ENCODE measurements at regions not wholly inside any gene's neighbourhood (a gene's known extent, or its start where the extent isn't known, plus 50 kb on each side); places are given as distances from the start of the nearest gene placed in this dataset.
A peak's percentile ranks its signal among the peaks of the same experiment; 100 is the strongest.
"Not testable (repeated sequence)": the region's sequence is repeated elsewhere in the genome, so short reads cannot be mapped to it uniquely, and the experiment has no call there.

GRCh38 chr4:3911252-3911856 is 145.2 kb downstream of the ADRA2C start:
- no peak overlapping the region for H3K4me3 ChIP-seq (ENCODE audit: low read depth, low read length)
- TF ChIP-seq, protein P1, sequence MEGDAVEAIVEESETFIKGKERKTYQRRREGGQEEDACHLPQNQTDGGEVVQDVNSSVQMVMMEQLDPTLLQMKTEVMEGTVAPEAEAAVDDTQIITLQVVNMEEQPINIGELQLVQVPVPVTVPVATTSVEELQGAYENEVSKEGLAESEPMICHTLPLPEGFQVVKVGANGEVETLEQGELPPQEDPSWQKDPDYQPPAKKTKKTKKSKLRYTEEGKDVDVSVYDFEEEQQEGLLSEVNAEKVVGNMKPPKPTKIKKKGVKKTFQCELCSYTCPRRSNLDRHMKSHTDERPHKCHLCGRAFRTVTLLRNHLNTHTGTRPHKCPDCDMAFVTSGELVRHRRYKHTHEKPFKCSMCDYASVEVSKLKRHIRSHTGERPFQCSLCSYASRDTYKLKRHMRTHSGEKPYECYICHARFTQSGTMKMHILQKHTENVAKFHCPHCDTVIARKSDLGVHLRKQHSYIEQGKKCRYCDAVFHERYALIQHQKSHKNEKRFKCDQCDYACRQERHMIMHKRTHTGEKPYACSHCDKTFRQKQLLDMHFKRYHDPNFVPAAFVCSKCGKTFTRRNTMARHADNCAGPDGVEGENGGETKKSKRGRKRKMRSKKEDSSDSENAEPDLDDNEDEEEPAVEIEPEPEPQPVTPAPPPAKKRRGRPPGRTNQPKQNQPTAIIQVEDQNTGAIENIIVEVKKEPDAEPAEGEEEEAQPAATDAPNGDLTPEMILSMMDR (IDR thresholded peaks at IDR 0.05; ENCODE audit: insufficient read depth, low read depth, low read length) = no peak
- no peaks in the 10 kb centered on the region for H3K27me3 ChIP-seq (ENCODE audit: control insufficient read depth, insufficient read depth, low read length)
- no peaks in the 10 kb centered on the region for H3K36me3 ChIP-seq (ENCODE audit: control insufficient read depth, insufficient read depth, low read length)
- DNase-seq (ENCODE audit: low read depth) = no peak
- ChIA-PET CTCF (no interaction called here), POLR2A (no interaction called here)

DNA sequence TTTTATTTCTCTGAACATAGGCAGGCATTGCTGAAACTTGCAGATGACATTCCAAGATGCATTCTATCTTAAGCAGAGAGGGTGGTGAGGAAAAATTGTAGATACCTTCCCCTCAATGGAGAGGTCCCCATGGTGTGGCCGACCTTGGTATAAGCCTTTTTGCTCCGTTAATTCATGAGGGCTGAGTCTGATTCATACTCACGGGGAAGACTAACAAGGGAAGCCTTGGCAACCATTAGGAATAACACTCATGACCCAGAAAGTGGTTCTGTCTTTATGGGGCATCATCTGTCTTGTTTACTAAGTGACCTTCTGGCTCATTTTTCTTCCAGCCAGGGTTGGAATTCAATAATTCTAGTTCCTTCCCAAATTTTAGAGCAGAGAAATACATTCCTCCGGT is 148.3 kb downstream of the ADRA2C start:
- DNase-seq (ENCODE audit: low read depth); H3K36me3 ChIP-seq (ENCODE audit: control insufficient read depth, insufficient read depth, low read length); H3K27me3 ChIP-seq (ENCODE audit: control insufficient read depth, insufficient read depth, low read length); H3K4me3 ChIP-seq (ENCODE audit: low read depth, low read length); POLR2A ChIA-PET; CTCF ChIA-PET: not testable (repeated sequence)

DNA sequence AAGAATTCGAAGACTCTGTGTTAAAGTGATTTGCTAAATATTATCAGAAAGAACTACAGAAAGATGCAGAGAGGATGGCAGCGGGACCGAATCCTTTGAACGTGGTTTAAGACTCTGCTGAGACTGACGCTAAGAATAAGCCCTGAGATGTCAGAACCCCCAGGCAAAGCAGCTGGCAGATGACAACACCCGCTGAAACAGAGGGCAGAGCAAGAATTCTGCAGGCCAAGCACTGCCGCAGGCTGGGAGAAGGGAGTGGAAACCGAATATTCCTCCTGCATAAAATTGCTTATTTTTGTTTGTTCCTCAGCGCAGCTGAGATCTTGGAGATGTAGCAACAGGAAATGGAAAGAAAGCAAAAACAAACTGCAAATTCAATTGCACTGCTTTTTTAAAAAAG is 153.3 kb downstream of the ADRA2C start:
- H3K27me3 ChIP-seq (ENCODE audit: control insufficient read depth, insufficient read depth, low read length); POLR2A ChIA-PET; H3K4me3 ChIP-seq (ENCODE audit: low read depth, low read length); H3K36me3 ChIP-seq (ENCODE audit: control insufficient read depth, insufficient read depth, low read length); CTCF ChIA-PET: not testable (repeated sequence)
- peak; percentile 14 for DNase-seq (ENCODE audit: low read depth)

DNA sequence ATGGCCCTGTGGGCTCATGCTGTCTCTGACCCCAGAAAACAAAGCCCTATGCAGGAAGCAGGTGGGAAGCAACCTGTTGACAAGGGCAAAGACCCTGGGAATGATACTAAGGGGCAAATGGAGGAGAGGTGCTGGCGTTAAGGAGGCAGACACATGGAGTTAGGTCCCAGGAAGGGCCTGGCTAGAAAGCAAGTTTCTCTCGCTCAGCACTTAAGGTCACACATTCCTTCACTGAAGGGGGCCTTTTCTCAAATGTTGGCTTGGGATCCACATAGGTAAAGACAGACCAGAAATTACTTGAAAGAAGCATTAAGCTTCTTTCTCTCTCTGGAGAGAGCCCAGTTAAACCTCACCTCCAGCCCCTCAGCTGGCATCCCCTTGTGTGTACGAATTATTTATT is 155.7 kb downstream of the ADRA2C start:
- H3K27me3 ChIP-seq (ENCODE audit: control insufficient read depth, insufficient read depth, low read length); H3K36me3 ChIP-seq (ENCODE audit: control insufficient read depth, insufficient read depth, low read length); POLR2A ChIA-PET; CTCF ChIA-PET; H3K4me3 ChIP-seq (ENCODE audit: low read depth, low read length); DNase-seq (ENCODE audit: low read depth): not testable (repeated sequence)

- CTCF ChIA-PET; H3K36me3 ChIP-seq (ENCODE audit: control insufficient read depth, insufficient read depth, low read length); H3K27me3 ChIP-seq (ENCODE audit: control insufficient read depth, insufficient read depth, low read length); POLR2A ChIA-PET; DNase-seq (ENCODE audit: low read depth); H3K4me3 ChIP-seq (ENCODE audit: low read depth, low read length): not testable (repeated sequence)
Measured at GRCh38 chr4:3925841-3926240, 159.7 kb downstream of the ADRA2C start.

DNA sequence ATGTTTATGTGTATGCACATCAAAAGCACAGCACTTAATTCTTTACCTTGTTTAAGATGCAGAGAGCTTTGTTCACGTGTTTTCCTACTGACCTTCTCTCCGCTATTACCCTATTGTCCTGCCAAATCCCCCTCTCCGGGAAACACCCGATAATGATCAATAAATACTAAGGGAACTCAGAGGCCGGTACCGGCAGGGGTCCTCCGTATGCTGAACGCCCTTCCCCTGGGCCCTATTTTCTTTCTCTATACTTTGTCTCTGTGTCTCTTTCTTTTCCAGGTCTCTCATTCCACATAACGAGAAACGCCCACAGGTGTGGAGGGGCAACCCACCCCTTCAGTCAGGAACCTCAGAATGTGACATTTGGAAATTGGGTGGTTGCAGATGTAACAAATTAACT is 160.1 kb downstream of the ADRA2C start:
- H3K4me3 ChIP-seq (ENCODE audit: low read depth, low read length); DNase-seq (ENCODE audit: low read depth); CTCF ChIA-PET; H3K36me3 ChIP-seq (ENCODE audit: control insufficient read depth, insufficient read depth, low read length); POLR2A ChIA-PET; H3K27me3 ChIP-seq (ENCODE audit: control insufficient read depth, insufficient read depth, low read length): not testable (repeated sequence)

- H3K27me3 ChIP-seq (ENCODE audit: control insufficient read depth, insufficient read depth, low read length); POLR2A ChIA-PET; CTCF ChIA-PET; H3K36me3 ChIP-seq (ENCODE audit: control insufficient read depth, insufficient read depth, low read length); H3K4me3 ChIP-seq (ENCODE audit: low read depth, low read length); DNase-seq (ENCODE audit: low read depth): not testable (repeated sequence)
Measured at GRCh38 chr4:3926969-3927755, 161.0 kb downstream of the ADRA2C start.

GRCh38 chr4:3929431-3929830 is 163.2 kb downstream of the ADRA2C start:
- H3K4me3 ChIP-seq (ENCODE audit: low read depth, low read length); H3K36me3 ChIP-seq (ENCODE audit: control insufficient read depth, insufficient read depth, low read length); H3K27me3 ChIP-seq (ENCODE audit: control insufficient read depth, insufficient read depth, low read length); POLR2A ChIA-PET; DNase-seq (ENCODE audit: low read depth); CTCF ChIA-PET: not testable (repeated sequence)

DNA sequence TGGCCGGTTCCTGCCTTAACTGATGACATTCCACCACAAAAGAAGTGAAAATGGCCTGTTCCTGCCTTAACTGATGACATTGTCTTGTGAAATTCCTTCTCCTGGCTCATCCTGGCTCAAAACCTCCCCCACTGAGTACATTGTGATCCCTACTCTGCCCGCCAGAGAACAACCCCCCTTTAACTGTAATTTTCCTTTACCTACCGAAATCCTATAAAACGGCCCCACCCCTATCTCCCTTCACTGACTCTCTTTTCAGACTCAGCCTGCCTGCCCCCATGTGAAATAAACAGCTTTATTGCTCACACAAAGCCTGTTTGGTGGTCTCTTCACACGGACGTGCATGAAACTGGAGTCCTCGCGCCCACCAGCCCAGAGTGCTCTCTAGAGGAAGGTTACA is 166.5 kb downstream of the ADRA2C start:
- H3K27me3 ChIP-seq (ENCODE audit: control insufficient read depth, insufficient read depth, low read length); H3K36me3 ChIP-seq (ENCODE audit: control insufficient read depth, insufficient read depth, low read length); POLR2A ChIA-PET; H3K4me3 ChIP-seq (ENCODE audit: low read depth, low read length); DNase-seq (ENCODE audit: low read depth): not testable (repeated sequence)
- CTCF ChIA-PET = interaction anchor here (1.2 kb wide), 1 partner anchor 9 kb away, joined by 5 read pairs; no protein-coding TSS in a partner anchor

- H3K27me3 ChIP-seq (ENCODE audit: control insufficient read depth, insufficient read depth, low read length); H3K4me3 ChIP-seq (ENCODE audit: low read depth, low read length); H3K36me3 ChIP-seq (ENCODE audit: control insufficient read depth, insufficient read depth, low read length); CTCF ChIA-PET; POLR2A ChIA-PET; DNase-seq (ENCODE audit: low read depth): not testable (repeated sequence)
Measured at GRCh38 chr4:3935406-3935805, 169.2 kb downstream of the ADRA2C start.
